GM23248 (cell line): ENCODE measurements at regions not wholly inside any gene's neighbourhood (a gene's known extent, or its start where the extent isn't known, plus 50 kb on each side); places are given as distances from the start of the nearest gene placed in this dataset.

Experiments
- DNase-seq: peaks from one replicate; pipeline ENCODE4 v3.0.0-alpha.2; 2015
- H2AFZ ChIP-seq: fragments of 200-600 bp; sonication (generic); 2 replicates; pipeline ENCODE4 v1.6.1; 2016; ENCODE audit warnings: antibody characterized with exemption
- H3F3A ChIP-seq: fragments of 200-600 bp; sonication (generic); 2 replicates; pipeline ENCODE4 v1.6.1; 2016; ENCODE audit warnings: mild to moderate bottlenecking, antibody characterized with exemption, mixed run types; ENCODE audit not compliant: insufficient read depth
- H3K27ac ChIP-seq: fragments of 200-600 bp; sonication (generic); 2 replicates; pipeline ENCODE4 v1.5.1; 2016; ENCODE audit warnings: mild to moderate bottlenecking
- H3K27me3 ChIP-seq: fragments of 200-600 bp; sonication (generic); replicated peaks from 2 replicates; pipeline ENCODE4 v1.6.1; 2016; ENCODE audit warnings: mild to moderate bottlenecking; ENCODE audit not compliant: insufficient read depth
- H3K36me3 ChIP-seq: fragments of 200-600 bp; sonication (generic); 2 replicates; pipeline ENCODE4 v1.6.1; 2016; ENCODE audit warnings: low read depth, mild to moderate bottlenecking
- H3K4me1 ChIP-seq: fragments of 200-600 bp; sonication (generic); 2 replicates; pipeline ENCODE4 v1.6.1; 2016; ENCODE audit warnings: mild to moderate bottlenecking; ENCODE audit not compliant: insufficient read depth
- H3K4me2 ChIP-seq: fragments of 200-600 bp; sonication (generic); one replicate; pipeline ENCODE4 v1.6.1; 2016; ENCODE audit warnings: mild to moderate bottlenecking; ENCODE audit not compliant: unreplicated experiment
- H3K4me3 ChIP-seq: fragments of 200-600 bp; sonication (generic); 2 replicates; pipeline ENCODE4 v1.5.1; 2016; ENCODE audit warnings: mild to moderate bottlenecking
- H3K79me2 ChIP-seq: fragments of 200-600 bp; sonication (generic); 2 replicates; pipeline ENCODE4 v1.6.1; 2016; ENCODE audit warnings: mild to moderate bottlenecking; ENCODE audit not compliant: insufficient read depth
- H3K9ac ChIP-seq: fragments of 200-600 bp; sonication (generic); 2 replicates; pipeline ENCODE4 v1.6.1; 2016; ENCODE audit warnings: mild to moderate bottlenecking
- H3K9me2 ChIP-seq: fragments of 200-600 bp; sonication (generic); 2 replicates; pipeline ENCODE4 v1.6.1; 2016; ENCODE audit warnings: mixed run types, mild to moderate bottlenecking, moderate library complexity; ENCODE audit not compliant: insufficient read depth
- H3K9me3 ChIP-seq: fragments of 200-600 bp; sonication (generic); one replicate; pipeline ENCODE4 v1.6.1; 2017; ENCODE audit warnings: low read depth
- H4K20me1 ChIP-seq: fragments of 200-600 bp; sonication (generic); 2 replicates; pipeline ENCODE4 v1.6.0; 2016; ENCODE audit not compliant: insufficient read depth
- EZH2 ChIP-seq: fragments of 200-600 bp; sonication (generic); IDR thresholded peaks from 2 replicates; pipeline ENCODE4 v1.6.1; 2018; ENCODE audit warnings: antibody characterized with exemption, mild to moderate bottlenecking; ENCODE audit not compliant: insufficient read depth, poor library complexity, severe bottlenecking
- EZH2phosphoT487 ChIP-seq: fragments of 200-600 bp; sonication (generic); IDR thresholded peaks from 2 replicates; pipeline ENCODE4 v1.6.1; 2018; ENCODE audit warnings: antibody characterized with exemption, moderate library complexity, mild to moderate bottlenecking, low read depth; ENCODE audit not compliant: insufficient read depth
- WGBS, 2 experiments: methylation state at CpG; one replicate each; pipeline ENCODE4 v1.1.6; 2015 to 2017; ENCODE audit warnings: low lambda C conversion rate in 2 of 2, low coverage in 1 of 2; ENCODE audit errors: missing lambda C conversion rate in 2 of 2; 5-methylcytosine and 5-hydroxymethylcytosine counted together
- in situ Hi-C: fragments of 300-500 bp; cut with MboI; formaldehyde crosslinking; loops from 2 replicates; pipeline ENCODE4 v1.15.0; 2020

DNA sequence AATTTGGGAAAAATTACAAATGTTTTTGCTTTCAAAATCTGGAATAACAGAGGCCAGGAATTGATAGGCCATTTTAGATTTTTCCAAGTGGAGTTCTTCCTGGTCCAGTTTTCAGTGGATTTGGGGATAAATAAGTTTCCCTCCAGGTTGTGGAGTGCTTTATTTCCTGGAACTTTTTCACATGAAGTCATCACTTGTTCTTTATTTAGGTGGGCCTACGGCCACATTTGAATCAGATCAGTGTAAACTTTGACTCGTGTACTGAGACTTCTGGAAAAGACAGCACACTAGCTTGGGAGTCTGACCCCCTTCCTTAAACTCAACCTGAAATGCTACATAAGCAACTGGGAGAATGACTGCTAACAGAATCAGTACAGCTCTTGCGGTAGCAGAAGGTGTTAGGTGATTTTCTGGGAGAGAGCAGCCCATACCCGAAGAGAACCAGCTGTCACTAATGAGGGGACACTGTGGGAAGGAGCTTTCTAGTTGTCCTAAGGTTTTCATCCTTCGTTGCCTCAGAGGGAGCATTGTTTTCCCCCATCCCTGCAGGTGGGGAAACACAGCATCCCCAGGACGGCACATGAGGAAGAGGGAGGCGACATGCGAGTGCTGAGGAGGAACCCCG lies 235.2 kb upstream of the FAT1 start:
- Histone ChIP-seq H3K9me3 (no peaks in the 10 kb centered on the region), H3K4me3 (no peak overlapping the region), H3K4me1 (no peaks in the 10 kb centered on the region), H3K9me2 (no peaks in the 10 kb centered on the region), H2AFZ (no peak overlapping the region), H3K27me3 (no peaks in the 10 kb centered on the region; the same call in 1 of the 2 replicates), H4K20me1 (no peaks in the 10 kb centered on the region), H3K79me2 (no peaks in the 10 kb centered on the region), H3K4me2 (no peak overlapping the region), H3F3A (no peaks in the 10 kb centered on the region), H3K27ac (no peak overlapping the region), H3K36me3 (no peaks in the 10 kb centered on the region), H3K9ac (no peak overlapping the region)
- TF ChIP-seq EZH2phosphoT487: no peak
- TF ChIP-seq EZH2: no peak
- 49 to 57% methylated on average over 9 of the region's 9 CpGs for WGBS, 2 experiments
- DNase-seq: no peak
- in situ Hi-C loops: no loop called here

DNA sequence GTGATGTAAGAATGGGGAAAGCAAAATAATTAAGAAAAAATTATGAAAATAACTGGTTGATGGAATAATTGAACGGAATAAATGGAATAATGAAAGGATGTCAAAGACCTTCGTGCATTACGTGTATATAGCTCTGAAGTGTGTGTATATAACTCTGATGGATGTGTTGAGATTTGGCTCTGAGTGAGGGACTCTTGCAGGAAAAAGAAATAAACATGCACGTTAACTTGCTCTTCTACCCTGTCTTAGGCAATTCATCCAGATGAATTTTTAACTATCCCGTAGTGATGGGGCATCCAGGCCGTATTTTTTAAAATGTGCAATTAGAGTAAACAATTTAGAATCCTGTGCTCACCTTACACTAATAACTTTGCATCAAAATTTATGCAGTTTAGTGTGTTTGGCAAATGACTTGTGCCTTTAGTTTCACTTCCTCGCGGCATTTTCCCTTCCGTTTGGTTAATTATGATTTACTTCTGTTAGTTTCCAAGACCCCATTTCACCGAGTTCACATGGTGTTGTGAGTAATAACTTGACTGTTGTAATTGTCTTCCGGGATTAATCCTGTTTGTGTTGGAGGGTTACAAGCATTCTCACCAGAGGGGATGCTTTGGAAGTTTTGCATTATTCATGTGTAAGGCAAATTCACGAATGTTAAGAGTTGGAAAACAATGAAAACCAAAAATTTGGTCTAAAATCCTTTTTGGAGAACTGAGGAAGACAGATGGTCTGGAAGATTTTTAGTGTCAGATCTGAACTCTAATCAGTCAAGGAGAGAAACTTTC lies 256.5 kb upstream of the FAT1 start:
- TF ChIP-seq EZH2phosphoT487 (no peak), EZH2 (no peak)
- Histone ChIP-seq H3K36me3 (no peaks in the 10 kb centered on the region), H3K27me3 (no peaks in the 10 kb centered on the region), H3K9me3 (no peaks in the 10 kb centered on the region), H3K27ac (no peak overlapping the region), H3K9me2 (no peaks in the 10 kb centered on the region), H2AFZ (no peak overlapping the region), H3K79me2 (no peaks in the 10 kb centered on the region), H3K9ac (no peak overlapping the region), H3K4me3 (no peak overlapping the region), H4K20me1 (no peaks in the 10 kb centered on the region), H3F3A (no peaks in the 10 kb centered on the region), H3K4me2 (no peak overlapping the region), H3K4me1 (no peaks in the 10 kb centered on the region)
- 57 to 60% methylated on average over 12 of the region's 12 CpGs for WGBS, 2 experiments
- in situ Hi-C loops: no loop called here
- no peak for DNase-seq

GRCh38 chr4:186981161-186981560 lies 257.5 kb upstream of the FAT1 start:
- H3K4me2 ChIP-seq: no peak overlapping the region
- H3K4me1 ChIP-seq: no peaks in the 10 kb centered on the region
- no peaks in the 10 kb centered on the region for H3K9me2 ChIP-seq
- H3K27ac ChIP-seq: no peak overlapping the region
- in situ Hi-C loops: no loop called here
- TF ChIP-seq EZH2phosphoT487 (no peak), EZH2 (no peak)
- H3K9ac ChIP-seq: no peak overlapping the region
- no peaks in the 10 kb centered on the region for H3K9me3 ChIP-seq
- H3F3A ChIP-seq: no peaks in the 10 kb centered on the region
- H2AFZ ChIP-seq: no peak overlapping the region
- H4K20me1 ChIP-seq: no peaks in the 10 kb centered on the region
- H3K4me3 ChIP-seq: no peak overlapping the region
- H3K79me2 ChIP-seq: no peaks in the 10 kb centered on the region
- H3K36me3 ChIP-seq: no peaks in the 10 kb centered on the region
- H3K27me3 ChIP-seq: no peaks in the 10 kb centered on the region
- WGBS, 2 experiments: 3 to 5% methylated on average over 2 of the region's 2 CpGs
- DNase-seq: no peak

GRCh38 chr4:186982160-186982559 lies 258.5 kb upstream of the FAT1 start:
- Histone ChIP-seq H3K4me2 (no peak overlapping the region), H3K9ac (no peak overlapping the region), H3K4me3 (no peak overlapping the region), H3K27ac (no peak overlapping the region), H3K79me2 (no peaks in the 10 kb centered on the region), H3K9me3 (no peaks in the 10 kb centered on the region), H3K4me1 (no peaks in the 10 kb centered on the region), H3K36me3 (no peaks in the 10 kb centered on the region), H3F3A (no peaks in the 10 kb centered on the region), H3K9me2 (no peaks in the 10 kb centered on the region), H3K27me3 (no peaks in the 10 kb centered on the region), H2AFZ (no peak overlapping the region), H4K20me1 (no peaks in the 10 kb centered on the region)
- no peak for DNase-seq
- 62 to 65% methylated on average over 7 of the region's 7 CpGs for WGBS, 2 experiments
- no peak for TF ChIP-seq EZH2phosphoT487
- no peak for TF ChIP-seq EZH2
- in situ Hi-C loops: no loop called here
